GM19238 (cell line): ENCODE measurements at regions not wholly inside any gene's neighbourhood (a gene's known extent, or its start where the extent isn't known, plus 50 kb on each side); places are given as distances from the start of the nearest gene placed in this dataset.

Experiments
- DNase-seq: peaks from one replicate; pipeline ENCODE4 v3.0.0; 2011; ENCODE audit warnings: low spot score; ENCODE audit not compliant: insufficient read length

DNA sequence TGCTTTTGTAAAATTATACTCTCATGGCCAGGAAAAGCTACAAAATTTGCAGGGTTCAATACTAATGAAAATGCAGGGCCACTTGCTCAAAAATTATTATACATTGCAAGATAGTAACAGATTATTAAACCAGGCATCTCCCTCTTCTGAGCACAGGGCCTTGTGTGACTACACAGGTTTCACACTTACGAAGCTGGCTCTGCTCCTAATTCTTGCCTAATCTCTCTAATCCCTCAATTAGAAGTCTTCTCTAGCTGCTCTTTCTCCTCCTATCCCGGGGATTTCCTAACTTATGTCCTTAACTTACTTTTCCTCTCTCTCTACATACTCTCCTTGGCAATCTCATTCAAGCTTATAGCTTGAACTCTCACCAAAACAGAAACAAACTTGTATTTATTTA, 168.3 kb downstream of the AREG start:
- DNase-seq = no peak

DNA sequence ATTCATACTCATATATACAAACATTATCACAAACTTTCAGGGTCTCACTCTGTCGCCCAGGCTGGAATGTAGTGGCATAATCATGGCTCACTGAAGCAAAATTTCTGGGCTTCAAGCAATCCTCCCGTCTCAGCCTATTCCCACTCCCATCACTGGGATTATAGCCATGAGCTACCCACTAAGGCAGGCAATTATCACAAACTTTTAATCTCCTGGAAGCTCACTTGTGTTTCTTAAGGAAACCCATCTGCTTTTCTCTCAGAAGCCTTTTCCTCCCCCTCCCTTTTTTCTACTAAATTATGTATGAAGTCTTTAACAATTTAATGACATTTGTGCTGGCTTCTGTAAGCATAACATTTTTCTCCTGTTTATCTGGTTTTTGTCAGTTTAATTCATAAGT, 170.5 kb downstream of the AREG start:
- no peak for DNase-seq

DNA sequence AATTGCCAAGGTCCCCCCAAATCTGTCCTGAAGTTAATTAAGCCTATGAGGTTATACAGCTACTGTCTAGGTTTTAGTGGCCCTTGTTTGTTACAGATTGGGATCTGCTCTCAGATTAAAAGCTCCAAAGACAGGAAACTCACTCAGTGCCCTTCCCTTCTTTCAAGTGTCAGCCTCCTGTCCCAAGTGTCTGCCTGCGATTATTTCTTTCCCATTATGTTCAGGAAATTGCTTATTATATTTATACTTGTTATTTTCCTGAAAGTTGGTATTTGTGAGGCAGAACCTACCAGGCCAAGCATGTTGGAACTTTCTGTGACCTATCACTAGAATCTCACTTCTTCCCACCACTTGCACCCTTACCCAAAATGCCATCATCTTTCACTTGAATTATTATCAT, 173.2 kb downstream of the AREG start:
- DNase-seq = no peak

DNA sequence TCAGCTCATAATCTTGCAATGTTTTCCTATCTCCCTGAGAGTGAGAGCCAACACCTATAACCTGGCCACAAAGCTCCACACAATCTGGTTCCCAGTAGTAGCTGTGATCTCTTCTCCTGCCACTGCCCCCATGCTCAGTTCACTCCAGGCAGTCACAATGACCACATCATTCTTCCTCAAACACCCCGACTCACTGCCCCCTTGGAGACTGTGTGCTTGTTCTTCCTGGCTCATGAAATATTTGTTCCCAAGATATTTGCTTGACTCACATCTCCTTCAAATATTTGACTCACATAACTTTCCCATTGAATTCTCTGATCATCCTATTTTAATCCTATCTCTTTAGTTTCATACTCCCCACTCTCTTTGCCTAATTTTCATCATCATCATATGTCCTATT, 173.7 kb downstream of the AREG start:
- DNase-seq = no peak

DNA sequence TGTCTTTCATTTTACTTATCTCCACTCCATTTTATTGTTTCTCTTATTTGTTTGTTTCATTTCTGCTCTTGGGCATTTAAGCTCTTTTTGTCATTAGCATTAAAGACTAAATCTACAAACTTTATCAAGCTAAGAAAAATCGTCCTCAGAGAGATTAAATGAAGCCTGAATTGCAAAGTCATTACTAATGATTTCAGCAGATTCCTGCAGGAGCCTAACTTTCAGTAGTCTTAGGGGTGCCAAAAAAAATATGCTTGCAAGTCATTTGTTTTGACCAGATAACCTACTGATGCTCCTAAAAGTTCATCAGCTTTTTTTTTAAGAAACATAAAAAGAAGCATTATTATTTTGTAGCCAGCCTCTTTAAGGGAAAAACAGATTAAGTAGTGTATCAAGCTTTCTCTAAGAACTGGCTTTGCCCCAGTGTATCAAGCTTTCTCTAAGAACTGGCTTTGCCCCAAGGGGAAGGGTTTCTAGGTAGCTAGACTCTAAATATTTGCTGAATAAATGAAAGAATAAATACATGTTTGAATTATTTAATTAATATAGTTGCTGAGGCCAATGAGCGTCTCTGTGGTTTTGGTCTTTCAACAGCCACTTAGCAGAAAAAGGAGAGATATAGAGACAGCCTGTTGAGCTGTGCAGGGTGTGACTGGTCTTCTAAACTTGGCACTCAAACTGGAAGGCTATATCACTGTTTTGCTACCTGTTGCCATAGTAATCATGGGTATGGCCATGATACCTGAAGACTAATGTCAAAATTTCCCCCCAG, 174.2 kb downstream of the BTC start:
- no peak for DNase-seq

DNA sequence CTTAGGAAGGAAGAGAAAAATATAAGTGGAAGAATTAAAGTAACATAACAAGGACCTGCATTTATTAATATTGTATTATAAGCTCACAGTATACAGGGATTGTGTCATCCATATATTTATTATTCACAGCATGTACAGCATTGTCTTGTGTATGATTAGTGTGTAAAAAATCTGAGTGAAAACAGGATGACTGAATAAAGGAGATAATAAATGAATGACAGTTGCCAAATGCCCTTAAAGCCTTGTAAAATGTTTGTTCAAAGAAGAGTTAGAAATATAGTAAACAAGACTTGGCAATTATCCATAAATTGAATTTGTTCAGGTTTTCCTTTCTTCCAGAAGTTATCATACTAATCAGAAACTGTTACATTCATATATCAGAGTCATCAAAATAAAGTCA, 172.7 kb downstream of the BTC start:
- no peak for DNase-seq

DNA sequence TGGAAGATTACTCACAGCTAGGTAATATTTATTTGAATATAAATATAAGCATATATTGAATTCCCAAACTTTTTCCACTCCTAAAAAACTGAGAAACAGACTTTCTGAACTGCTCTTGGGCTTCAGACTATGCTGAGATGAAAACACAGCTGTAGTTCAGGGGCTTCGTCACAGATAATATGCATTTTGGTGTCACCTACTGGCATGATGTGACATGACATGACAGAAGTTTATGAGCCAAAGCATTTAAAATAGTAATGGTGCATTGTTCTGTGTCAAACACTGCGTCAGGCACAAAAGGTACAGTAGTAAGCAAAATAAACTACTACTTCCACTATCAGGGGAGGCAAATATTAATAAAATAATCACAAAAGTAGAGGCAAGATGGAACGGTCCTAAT, 171.3 kb downstream of the BTC start:
- no peak for DNase-seq

DNA sequence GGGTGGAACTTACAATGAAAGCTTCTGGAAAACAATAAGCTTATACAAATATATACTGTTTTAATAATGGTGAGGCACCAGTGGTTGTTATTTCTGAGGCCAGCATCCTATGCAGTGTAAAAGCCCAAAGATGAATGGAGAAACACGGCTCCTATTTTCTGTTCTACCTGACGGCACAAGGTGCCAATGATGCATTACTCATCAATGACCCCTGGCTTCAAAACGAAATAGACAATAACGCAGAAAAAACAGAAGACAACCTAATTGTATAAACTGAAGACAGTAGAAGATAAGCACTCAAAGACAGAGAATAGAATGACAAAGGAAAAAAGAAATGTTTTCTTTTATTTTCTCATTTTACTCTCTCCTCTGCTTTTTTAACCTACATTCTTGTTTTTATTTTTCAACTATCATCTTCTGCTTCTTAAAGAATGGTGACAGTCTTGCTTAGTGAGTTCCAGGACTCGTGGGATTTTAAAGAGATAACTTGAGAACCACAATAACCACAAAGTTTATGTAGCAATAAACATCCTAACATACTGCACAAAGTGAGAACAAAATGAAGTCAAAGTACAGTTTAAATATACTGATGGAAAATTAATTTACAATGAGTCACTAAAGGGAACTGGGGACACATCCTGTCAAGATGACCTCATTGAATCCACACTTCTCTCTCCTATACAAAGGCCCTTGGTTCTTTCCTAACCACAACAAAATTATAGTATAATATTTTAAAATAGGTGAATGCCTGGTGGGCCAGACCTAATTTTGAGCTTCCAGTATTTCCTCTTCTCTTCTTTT, 169.8 kb downstream of the BTC start:
- no peak for DNase-seq

DNA sequence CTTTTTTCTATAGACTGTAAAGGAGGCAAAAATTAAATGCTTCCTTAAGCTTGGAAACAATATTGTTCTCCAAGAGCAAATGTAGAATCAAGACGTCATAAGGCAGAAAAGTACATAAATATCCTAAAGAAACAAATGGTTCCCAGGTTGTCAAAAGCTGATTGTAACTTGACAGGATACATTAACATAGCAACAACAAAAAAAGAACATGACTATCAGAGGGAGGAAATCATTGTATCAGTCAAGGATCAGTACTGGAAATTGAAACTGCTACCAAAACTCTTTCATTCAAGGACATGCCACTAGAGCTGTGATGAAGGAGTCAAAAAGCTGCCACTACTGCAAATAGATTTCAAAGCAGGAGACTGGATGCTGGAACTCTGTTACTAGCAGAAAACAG, 168.3 kb downstream of the BTC start:
- no peak for DNase-seq

DNA sequence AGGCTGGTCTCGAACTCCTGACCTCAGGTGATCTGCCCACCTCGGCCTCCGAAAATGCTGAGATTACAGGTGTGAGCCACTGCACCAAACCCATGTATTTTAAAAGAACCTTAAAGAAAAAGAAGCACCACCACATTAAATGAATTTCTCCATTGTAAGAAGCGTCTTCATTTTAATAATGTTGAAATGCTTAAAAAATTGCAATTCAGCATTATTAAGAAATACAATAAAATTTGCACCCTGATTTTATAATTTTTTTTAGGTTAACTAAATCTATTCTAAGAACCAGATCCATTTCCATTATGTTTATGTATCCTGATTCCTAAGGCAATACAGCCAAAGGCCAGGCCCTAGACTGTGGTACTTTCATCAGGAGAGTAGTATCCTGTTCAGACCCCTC, 167.2 kb downstream of the BTC start:
- no peak for DNase-seq

DNA sequence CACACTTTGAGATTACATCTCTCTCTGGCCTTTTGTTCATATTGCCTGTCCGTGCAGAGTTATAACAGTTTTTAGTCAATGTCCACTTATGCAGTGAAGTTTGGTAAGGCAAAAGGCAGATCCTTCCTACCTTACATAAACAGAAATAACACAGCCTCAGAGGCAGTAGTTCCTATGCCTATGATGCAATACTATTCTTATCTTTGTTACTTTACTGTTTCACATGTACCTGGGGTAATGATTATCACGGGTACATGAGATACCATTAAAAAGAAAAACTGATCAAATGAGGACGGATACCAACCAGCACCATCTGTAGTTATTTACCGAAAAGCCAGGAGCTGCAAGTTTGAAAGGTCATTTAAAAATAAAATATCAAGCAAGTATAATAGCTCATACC, 166.8 kb downstream of the BTC start:
- no peak for DNase-seq

DNA sequence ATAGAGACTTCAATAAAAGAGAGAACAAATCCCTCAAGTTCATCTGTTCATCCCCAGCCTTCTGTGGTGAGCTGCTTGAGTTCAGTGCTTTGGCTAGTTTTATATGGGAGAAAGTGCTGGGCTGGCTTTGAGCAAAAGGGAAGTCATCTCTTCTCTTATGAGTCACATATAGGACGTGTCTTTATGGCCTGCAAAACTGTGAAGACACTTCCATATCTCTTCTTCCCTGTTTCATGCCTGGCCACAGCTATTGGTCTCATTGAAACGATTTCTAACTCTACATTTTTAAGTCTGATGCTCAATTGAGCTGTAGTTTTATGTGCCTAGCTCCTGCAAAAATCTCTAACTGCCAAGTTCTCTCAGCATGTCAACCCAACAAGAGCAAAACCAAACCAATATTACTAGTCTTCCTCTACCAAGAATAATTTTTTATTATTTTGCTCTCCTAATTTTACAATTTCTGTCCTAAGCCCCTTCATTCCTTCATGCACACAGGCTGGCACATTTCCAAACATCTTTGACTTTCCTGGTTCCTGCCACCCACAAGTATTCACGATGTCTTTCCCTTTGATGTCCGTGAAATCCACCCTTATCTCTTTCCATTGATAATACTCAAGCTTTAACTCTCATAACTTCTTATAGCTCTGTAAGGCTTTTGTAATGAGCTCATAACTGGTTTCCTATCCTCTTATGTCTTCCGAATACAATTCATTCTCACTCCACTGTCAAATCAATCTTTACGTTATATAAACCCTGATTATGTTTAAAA, 165.3 kb downstream of the BTC start:
- DNase-seq = no peak

DNA sequence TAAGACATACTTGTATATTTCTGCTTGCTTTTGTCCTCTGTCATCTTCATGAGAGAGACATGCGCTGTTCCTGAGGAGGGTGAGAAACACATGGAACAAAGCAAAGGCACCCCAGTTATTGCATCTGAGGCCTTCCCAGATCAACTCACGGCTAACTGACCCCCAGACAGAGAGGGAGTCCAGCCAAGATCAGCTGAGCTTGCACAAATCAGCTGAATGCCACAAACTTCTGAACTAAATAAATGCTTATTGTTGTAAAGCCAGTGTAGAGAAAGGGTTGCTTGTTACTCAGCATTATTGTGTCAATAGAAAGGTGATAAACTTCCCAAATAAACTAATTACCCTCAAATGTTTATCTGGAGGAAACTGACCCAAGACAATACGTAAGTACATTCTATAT, 163.8 kb downstream of the BTC start:
- DNase-seq = no peak

DNA sequence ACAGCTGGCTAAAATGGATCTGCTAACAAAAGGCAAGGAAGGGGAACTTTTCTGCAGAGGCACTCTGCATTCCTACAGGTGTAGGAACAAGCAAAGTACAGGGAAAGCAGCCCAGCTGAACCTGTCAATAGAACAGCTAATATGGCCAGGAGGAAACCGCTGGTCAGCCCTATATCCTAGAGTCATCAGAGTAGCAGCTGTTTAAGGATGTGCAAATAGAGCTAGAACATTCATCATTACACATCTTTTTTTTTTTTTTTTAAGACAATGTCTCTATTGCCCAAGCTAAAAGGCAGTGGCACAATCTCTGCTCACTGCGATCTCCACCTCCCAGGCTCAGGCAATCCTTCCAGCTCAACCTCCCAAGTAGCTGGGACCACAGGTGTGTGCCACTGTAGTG, 163.0 kb downstream of the BTC start:
- DNase-seq = no peak

DNA sequence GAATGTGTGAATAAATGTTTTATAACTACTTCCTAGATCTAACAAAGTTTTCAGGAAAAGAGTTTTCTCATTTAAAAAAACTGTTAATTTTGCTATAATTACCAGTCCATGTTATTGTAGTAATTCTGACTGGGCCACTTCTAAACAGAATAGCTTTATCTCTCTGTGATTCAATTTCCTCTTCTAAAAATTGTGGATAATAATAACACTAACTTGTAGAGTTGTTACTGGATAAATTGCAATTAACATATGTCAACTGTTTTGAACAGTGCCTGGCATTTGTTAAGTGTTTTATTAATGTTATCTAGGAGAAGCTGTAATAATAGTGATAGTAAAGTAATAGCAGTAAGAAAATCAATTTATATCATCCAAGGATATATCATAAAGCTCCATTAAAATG, 162.3 kb downstream of the BTC start:
- no peak for DNase-seq

DNA sequence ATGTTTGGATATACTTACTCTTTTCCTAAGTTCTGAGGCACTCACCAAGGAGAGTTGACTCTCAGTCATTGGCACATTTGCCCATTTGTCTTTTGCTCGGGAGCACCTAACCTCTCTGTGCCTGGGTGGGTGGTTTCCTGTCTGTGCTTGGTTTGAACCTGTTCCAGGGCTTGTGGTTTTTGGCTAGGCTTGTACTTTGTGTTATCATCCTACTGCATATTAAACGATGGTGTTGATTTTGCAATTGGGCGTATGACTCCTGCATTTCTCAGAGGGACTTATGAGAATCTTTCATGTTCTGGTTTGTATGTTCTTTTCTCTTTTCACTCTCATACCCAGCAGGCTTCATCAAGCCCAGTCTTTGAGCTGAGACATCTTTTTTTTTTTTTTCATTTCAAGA, 161.7 kb downstream of the BTC start:
- no peak for DNase-seq

DNA sequence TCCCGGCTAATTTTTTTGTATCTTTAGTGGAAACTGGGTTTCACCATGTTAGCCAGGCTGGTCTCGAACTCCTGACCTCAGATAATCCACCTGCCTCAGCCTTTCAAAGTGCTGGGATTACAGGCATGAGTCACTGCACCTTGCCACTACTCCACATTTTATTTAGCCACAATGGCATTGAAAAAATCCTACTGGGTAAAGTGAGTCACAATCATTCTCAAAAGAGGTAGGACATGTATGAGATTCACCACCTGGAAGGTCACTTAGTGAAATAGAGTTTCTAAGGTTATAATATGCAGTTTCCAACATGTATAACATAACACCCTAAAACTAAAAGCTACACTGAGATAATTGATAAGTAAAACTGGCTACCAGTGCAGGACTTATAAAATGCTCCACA, 159.2 kb downstream of the BTC start:
- DNase-seq = no peak

DNA sequence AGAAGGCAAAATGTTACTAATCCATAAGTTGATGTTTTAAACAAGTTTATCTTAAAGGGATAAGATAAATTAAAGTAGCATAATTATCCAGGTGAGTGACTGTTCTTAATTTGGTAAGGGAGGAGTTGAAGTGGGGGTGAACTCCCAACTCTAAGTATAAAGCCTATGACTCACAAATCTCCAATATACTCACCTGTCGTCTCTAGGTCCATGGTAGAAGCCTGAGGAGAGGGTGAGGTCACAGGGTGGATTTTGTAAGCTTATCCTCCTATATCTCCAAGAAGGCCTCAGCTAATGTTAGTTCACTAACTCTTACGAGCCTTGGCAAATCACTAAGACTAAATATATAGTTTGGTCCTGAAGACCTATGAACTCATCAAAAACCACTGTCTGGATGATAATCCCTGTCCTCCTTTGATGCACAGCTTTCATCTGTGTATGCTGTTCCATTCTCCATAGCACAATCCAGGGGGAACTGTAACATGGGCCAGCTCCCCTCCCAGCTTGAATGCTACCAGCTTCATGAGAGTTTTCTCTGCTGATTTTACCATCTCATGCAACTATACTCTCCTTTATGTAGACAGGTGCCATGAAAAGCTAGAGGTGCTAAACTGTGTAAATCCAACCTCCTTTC, 158.7 kb downstream of the BTC start:
- no peak for DNase-seq

DNA sequence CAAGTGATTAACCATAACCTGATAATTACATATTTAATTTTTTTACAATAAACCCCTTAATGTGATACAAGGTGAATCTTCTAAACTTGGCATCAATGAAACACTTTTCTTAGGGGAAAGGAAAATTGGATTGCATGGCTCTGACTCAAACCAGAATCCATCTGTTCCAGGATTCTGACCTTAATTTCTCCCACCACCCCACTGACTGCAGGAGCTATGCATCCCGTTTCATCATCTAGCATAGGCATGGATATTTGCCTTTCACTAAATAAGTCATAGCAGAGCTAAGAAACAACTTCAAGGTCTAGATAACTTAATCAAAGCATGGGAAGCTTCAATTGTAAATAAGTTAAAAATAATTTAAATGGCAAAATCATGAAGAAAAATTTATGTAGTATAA, 156.3 kb downstream of the BTC start:
- DNase-seq = no peak

DNA sequence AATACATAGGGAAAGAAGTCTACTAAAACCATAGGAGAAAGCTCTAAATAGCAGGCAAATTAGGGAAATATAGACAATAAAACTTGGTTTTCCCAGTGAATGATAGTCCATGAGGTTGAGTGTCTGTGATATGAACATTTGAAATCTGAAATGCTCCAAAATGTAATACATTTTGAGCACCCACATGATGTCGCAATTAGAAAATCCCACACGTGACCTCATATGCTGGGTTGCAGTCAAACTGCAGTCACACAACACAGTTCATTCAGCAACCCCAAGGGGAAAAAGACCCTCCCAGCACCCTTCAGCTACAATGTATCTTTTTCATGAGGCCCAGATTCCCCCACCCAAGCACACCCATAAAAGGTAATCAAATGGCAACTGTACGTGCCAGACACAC, 155.6 kb downstream of the BTC start:
- no peak for DNase-seq

DNA sequence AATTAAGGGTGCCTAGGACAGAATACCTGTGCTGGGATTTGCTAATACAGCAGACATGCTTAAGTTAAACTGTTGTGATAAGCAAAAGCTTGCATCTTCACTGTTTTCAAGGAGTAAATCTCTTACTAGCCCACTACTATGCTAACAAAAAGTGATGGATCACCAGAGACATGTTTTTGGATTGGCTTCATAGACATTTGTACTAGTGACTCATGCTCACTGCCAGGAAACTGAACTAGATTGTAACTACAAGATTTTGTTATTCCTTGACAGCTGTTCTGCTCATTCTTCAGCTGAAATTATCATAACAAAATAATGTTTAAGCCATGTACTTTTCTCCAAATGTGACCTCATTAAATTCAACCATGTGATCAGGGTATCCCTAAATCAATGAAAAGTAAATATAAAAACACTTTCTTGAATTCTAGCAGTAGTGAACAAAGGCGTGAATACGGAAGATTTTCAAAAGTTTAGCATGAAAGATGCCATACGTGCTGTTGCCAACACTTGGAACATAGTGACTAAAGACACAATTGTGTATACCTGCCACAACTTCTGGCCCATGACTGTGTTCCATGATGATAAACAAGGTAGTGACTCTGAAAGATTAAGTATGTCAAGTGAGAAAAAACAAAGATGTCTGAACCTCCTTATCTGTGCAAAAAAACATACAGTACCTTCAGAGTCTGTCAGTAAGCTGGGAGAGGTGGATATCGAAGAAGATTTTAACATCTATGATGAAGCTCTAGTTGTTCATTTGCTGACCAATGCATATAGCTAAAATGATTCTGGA, 154.0 kb downstream of the BTC start:
- no peak for DNase-seq
